ENCODE measurements at regions not wholly inside any gene's neighbourhood (a gene's known extent, or its start where the extent isn't known, plus 50 kb on each side); places are given as distances from the start of the nearest gene placed in this dataset.

DNA sequence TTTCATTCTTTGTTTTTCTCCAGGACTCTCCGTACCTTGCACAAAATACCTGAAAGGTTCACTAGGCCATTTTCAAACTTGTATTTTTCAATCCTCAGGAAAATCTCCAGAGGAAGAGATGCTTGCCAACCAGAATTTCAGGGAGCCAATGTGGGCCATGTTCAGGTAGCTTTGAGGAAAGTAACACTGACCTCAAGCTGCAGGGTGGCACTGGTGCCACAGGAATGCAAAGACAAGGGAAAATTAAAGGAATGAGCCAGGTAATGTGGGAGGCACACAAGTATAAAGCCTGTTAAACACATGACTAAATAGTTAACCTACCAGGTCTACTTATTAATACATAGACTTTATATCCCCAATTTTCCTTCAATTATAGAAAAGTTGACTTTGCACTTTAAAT, 51.9 kb upstream of the GAP43 start:
- TF ChIP-seq, protein P1, sequence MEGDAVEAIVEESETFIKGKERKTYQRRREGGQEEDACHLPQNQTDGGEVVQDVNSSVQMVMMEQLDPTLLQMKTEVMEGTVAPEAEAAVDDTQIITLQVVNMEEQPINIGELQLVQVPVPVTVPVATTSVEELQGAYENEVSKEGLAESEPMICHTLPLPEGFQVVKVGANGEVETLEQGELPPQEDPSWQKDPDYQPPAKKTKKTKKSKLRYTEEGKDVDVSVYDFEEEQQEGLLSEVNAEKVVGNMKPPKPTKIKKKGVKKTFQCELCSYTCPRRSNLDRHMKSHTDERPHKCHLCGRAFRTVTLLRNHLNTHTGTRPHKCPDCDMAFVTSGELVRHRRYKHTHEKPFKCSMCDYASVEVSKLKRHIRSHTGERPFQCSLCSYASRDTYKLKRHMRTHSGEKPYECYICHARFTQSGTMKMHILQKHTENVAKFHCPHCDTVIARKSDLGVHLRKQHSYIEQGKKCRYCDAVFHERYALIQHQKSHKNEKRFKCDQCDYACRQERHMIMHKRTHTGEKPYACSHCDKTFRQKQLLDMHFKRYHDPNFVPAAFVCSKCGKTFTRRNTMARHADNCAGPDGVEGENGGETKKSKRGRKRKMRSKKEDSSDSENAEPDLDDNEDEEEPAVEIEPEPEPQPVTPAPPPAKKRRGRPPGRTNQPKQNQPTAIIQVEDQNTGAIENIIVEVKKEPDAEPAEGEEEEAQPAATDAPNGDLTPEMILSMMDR (IDR thresholded peaks at IDR 0.05; ENCODE audit: low read depth, low read length), result no peak
- TF ChIP-seq, protein P2, sequence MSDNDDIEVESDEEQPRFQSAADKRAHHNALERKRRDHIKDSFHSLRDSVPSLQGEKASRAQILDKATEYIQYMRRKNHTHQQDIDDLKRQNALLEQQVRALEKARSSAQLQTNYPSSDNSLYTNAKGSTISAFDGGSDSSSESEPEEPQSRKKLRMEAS (IDR thresholded peaks at IDR 0.05; ENCODE audit: low read depth, low read length), result no peak
